H1 (cell line): ENCODE measurements at regions not wholly inside any gene's neighbourhood (a gene's known extent, or its start where the extent isn't known, plus 50 kb on each side); places are given as distances from the start of the nearest gene placed in this dataset.
"Not testable (repeated sequence)": the region's sequence is repeated elsewhere in the genome, so short reads cannot be mapped to it uniquely, and the experiment has no call there.

Experiments
- CTCF ChIA-PET: fragments of 300-600 bp; sonication (Branson Sonifier 250); formaldehyde crosslinking; loops from one replicate; lab custom pipeline; 2021; ENCODE audit not compliant: partially characterized antibody; lab: Charles Lee
- POLR2A ChIA-PET: fragments of 300-600 bp; sonication (Branson Sonifier 250); formaldehyde crosslinking; loops from one replicate; lab custom pipeline; 2021; ENCODE audit warnings: inconsistent platforms; ENCODE audit not compliant: partially characterized antibody; lab: Charles Lee
- DNase-seq, 2 experiments: peaks; one replicate each; pipeline versions ENCODE4 v3.0.0 to v3.0.0-alpha.2; 2010 to 2022; ENCODE audit warnings: low spot score in 2 of 2, low read depth in 1 of 2, mixed read lengths in 1 of 2
- FAIRE-seq: peaks from 2 replicates; lab custom pipeline; 2011; peaks lifted over from hg19 to GRCh38; lab: Jason Lieb, UNC
- H2AFZ ChIP-seq: 2 replicates; pipeline ENCODE4 v1.8.1; 2012; ENCODE audit warnings: low read length, inconsistent platforms
- H2AK5ac ChIP-seq: 2 replicates; pipeline ENCODE4 v1.6.1; 2013; ENCODE audit warnings: low read depth, low read length
- H2BK120ac ChIP-seq: replicated peaks from 2 replicates; pipeline ENCODE3; 2013; ENCODE audit warnings: low read depth, low read length, inconsistent platforms
- H2BK12ac ChIP-seq: 2 replicates; pipeline ENCODE4 v1.6.1; 2013; ENCODE audit warnings: low read depth, low read length
- H2BK15ac ChIP-seq: 2 replicates; pipeline ENCODE4 v1.6.1; 2013; ENCODE audit warnings: low read length
- H2BK20ac ChIP-seq: 2 replicates; pipeline ENCODE4 v1.6.1; 2013; ENCODE audit warnings: low read length
- H2BK5ac ChIP-seq: 2 replicates; pipeline ENCODE4 v1.6.1; 2013; ENCODE audit warnings: low read depth, low read length
- H3K14ac ChIP-seq: 2 replicates; pipeline ENCODE4 v1.6.1; 2013; ENCODE audit warnings: inconsistent platforms; ENCODE audit not compliant: insufficient read length
- H3K18ac ChIP-seq: 2 replicates; pipeline ENCODE4 v1.6.1; 2013; ENCODE audit warnings: low read length; ENCODE audit errors: extremely low read depth
- H3K23ac ChIP-seq: 2 replicates; pipeline ENCODE4 v1.6.1; 2013; ENCODE audit warnings: inconsistent platforms; ENCODE audit not compliant: insufficient read length
- H3K23me2 ChIP-seq: 2 replicates; pipeline ENCODE4 v1.6.1; 2013; ENCODE audit warnings: low read depth, low read length
- H3K27ac ChIP-seq: 2 replicates; pipeline ENCODE4 v1.6.1; 2011; ENCODE audit warnings: low read depth, low read length, inconsistent platforms
- H3K27me3 ChIP-seq, 4 experiments: replicated peaks in 1 of 4; 1 replicate in 1 of 4; 2 replicates in 3 of 4; pipeline versions ENCODE4 v1.6.1 to v1.8.1; 2011 to 2013; ENCODE audit warnings: low read length in 3 of 4, mild to moderate bottlenecking in 3 of 4, inconsistent platforms in 2 of 4, mixed read lengths in 2 of 4, moderate library complexity in 1 of 4; ENCODE audit not compliant: control insufficient read depth in 3 of 4, insufficient read depth in 3 of 4; ENCODE audit errors: extremely low read depth in 1 of 4
- H3K36me3 ChIP-seq, 4 experiments: 2 replicates each; pipeline versions ENCODE4 v1.6.1 to v1.8.1; 2011 to 2013; ENCODE audit warnings: mild to moderate bottlenecking in 4 of 4, low read length in 3 of 4, moderate library complexity in 2 of 4, control low read depth in 1 of 4, inconsistent platforms in 1 of 4; ENCODE audit not compliant: insufficient read depth in 4 of 4, control insufficient read depth in 2 of 4
- H3K4ac ChIP-seq: replicated peaks from 2 replicates; pipeline ENCODE3; 2013; ENCODE audit warnings: low read length, low read depth, mixed read lengths, inconsistent platforms; ENCODE audit not compliant: insufficient read length
- H3K4me1 ChIP-seq, 4 experiments: replicated peaks in 1 of 4; 1 replicate in 1 of 4; 2 replicates in 3 of 4; pipeline versions ENCODE4 v1.6.1 to v1.8.1; 2011 to 2013; ENCODE audit warnings: low read length in 3 of 4, inconsistent platforms in 2 of 4, mixed read lengths in 1 of 4; ENCODE audit not compliant: insufficient read depth in 4 of 4, control insufficient read depth in 3 of 4
- H3K4me2 ChIP-seq, 2 experiments: 2 replicates each; pipeline versions ENCODE4 v1.6.1 to v1.8.1; 2011 to 2013; ENCODE audit warnings: low read depth in 2 of 2, low read length in 2 of 2, control low read depth in 1 of 2, inconsistent platforms in 1 of 2, mild to moderate bottlenecking in 1 of 2; ENCODE audit not compliant: insufficient read depth in 1 of 2
- H3K4me3 ChIP-seq, 4 experiments: fragments of 200-600, 300-600 bp in 1 of 4; sonication (generic), shearing (Covaris generic), sonication (Bioruptor Twin) in 1 of 4; 2 replicates each; pipeline versions ENCODE4 v1.5.1 to v1.8.1; 2011 to 2016; ENCODE audit warnings: low read length in 4 of 4, low read depth in 3 of 4, control low read depth in 2 of 4, inconsistent platforms in 2 of 4, mild to moderate bottlenecking in 2 of 4, mixed read lengths in 1 of 4, moderate library complexity in 1 of 4; ENCODE audit not compliant: insufficient read depth in 2 of 4; ENCODE audit errors: extremely low read depth in 1 of 4
- H3K56ac ChIP-seq: replicated peaks from 2 replicates; pipeline ENCODE3; 2013; ENCODE audit warnings: low read depth, mild to moderate bottlenecking, mixed read lengths, low read length, inconsistent platforms; ENCODE audit not compliant: insufficient read length
- H3K79me1 ChIP-seq: 2 replicates; pipeline ENCODE4 v1.6.1; 2013; ENCODE audit warnings: low read depth, low read length, control low read depth
- H3K79me2 ChIP-seq, 2 experiments: 2 replicates each; pipeline versions ENCODE4 v1.6.1 to v1.8.1; 2012 to 2013; ENCODE audit warnings: low read length in 2 of 2, mild to moderate bottlenecking in 2 of 2, inconsistent platforms in 1 of 2; ENCODE audit not compliant: insufficient read depth in 2 of 2, control insufficient read depth in 1 of 2
- H3K9ac ChIP-seq, 4 experiments: replicated peaks in 1 of 4; 1 replicate in 1 of 4; 2 replicates in 3 of 4; pipeline versions ENCODE4 v1.6.1 to v1.8.1; 2011 to 2013; ENCODE audit warnings: low read depth in 3 of 4, low read length in 3 of 4, control low read depth in 2 of 4, mild to moderate bottlenecking in 2 of 4, moderate library complexity in 2 of 4, inconsistent platforms in 1 of 4; ENCODE audit errors: extremely low read depth in 1 of 4
- H3K9me3 ChIP-seq, 2 experiments: 2 replicates each; pipeline versions ENCODE4 v1.6.1 to v1.8.1; 2012 to 2013; ENCODE audit warnings: mild to moderate bottlenecking in 2 of 2, moderate library complexity in 2 of 2, control low read depth in 1 of 2, inconsistent platforms in 1 of 2, low read depth in 1 of 2, low read length in 1 of 2, mixed read lengths in 1 of 2; ENCODE audit not compliant: insufficient read depth in 2 of 2
- H4K20me1 ChIP-seq, 2 experiments: replicated peaks in 1 of 2; 2 replicates each; pipeline versions ENCODE3 to v1.8.1; 2011 to 2013; ENCODE audit warnings: inconsistent platforms in 2 of 2, low read length in 2 of 2, mild to moderate bottlenecking in 1 of 2; ENCODE audit not compliant: insufficient read depth in 2 of 2, control insufficient read depth in 1 of 2
- H4K5ac ChIP-seq: 2 replicates; pipeline ENCODE4 v1.6.1; 2013; ENCODE audit warnings: low read length, low read depth, mixed read lengths, inconsistent platforms; ENCODE audit not compliant: insufficient read length
- H4K8ac ChIP-seq: 2 replicates; pipeline ENCODE4 v1.8.0; 2013; ENCODE audit warnings: mild to moderate bottlenecking, moderate library complexity, low read length, inconsistent platforms; ENCODE audit not compliant: insufficient read depth; ENCODE audit errors: extremely low read depth
- H4K91ac ChIP-seq: replicated peaks from 2 replicates; pipeline ENCODE3; 2013; ENCODE audit warnings: low read length, mixed read lengths, inconsistent platforms; ENCODE audit not compliant: insufficient read length
- WGBS, 2 experiments: shearing (Covaris generic) in 1 of 2; methylation state at CpG; one replicate each; pipeline versions ENCODE4 v1.1.6 to v1.1.7; 2013 to 2015; ENCODE audit warnings: low lambda C conversion rate in 2 of 2, mixed read lengths in 2 of 2, inconsistent platforms in 1 of 2, low coverage in 1 of 2, missing lambda C conversion rate in 1 of 2; ENCODE audit not compliant: insufficient replicate concordance in 2 of 2, insufficient coverage in 1 of 2, insufficient read length in 1 of 2; ENCODE audit errors: extremely low coverage in 1 of 2, missing lambda C conversion rate in 1 of 2; 5-methylcytosine and 5-hydroxymethylcytosine counted together

DNA sequence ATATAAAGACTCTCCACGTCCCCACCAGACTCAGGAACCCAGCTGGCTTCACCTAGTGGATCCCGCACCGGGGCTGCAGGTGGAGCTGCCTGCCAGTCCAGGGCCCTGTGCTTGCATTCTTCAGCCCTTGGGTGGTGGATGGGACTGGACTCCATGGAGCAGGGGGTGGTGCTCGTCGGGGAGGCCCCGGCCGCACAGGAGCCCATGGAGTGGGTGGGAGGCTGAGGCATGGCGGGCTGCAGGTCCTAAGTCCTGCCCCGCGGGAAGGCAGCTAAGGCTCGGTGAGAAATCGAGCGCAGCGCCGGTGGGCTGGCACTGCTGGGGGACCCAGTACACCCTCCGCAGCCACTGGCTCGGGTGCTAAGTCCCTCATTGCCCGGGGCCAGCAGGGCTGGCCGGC lies 90.8 kb upstream of the EMCN start:
- 95% methylated on average over 7 of the region's 19 CpGs; no CpG with 5 or more reads in 1 of the 2 experiments for WGBS, 2 experiments
- H3K27ac ChIP-seq, H4K5ac ChIP-seq, H4K20me1 ChIP-seq, H2BK5ac ChIP-seq, H4K91ac ChIP-seq, H2BK120ac ChIP-seq, H2BK20ac ChIP-seq, FAIRE-seq, H3K27me3 ChIP-seq, H2AK5ac ChIP-seq, DNase-seq, H2AFZ ChIP-seq, H3K79me2 ChIP-seq, H3K36me3 ChIP-seq, CTCF ChIA-PET, H3K4me2 ChIP-seq, H3K14ac ChIP-seq, H3K18ac ChIP-seq, H3K79me1 ChIP-seq, H3K4ac ChIP-seq, H3K9me3 ChIP-seq, H3K56ac ChIP-seq, H3K23ac ChIP-seq, POLR2A ChIA-PET, H3K4me3 ChIP-seq, H4K8ac ChIP-seq, H3K23me2 ChIP-seq, H3K4me1 ChIP-seq, H3K9ac ChIP-seq, H2BK12ac ChIP-seq, H2BK15ac ChIP-seq: not testable (repeated sequence)
